HG03196 (cell line): ENCODE measurements at regions not wholly inside any gene's neighbourhood (a gene's known extent, or its start where the extent isn't known, plus 50 kb on each side); places are given as distances from the start of the nearest gene placed in this dataset.

Source experiments
- ATAC-seq: cut with Tn5 transposase; IDR thresholded peaks from one replicate; pipeline ENCODE4 v1.9.1; 2021; ENCODE audit not compliant: unreplicated experiment

DNA sequence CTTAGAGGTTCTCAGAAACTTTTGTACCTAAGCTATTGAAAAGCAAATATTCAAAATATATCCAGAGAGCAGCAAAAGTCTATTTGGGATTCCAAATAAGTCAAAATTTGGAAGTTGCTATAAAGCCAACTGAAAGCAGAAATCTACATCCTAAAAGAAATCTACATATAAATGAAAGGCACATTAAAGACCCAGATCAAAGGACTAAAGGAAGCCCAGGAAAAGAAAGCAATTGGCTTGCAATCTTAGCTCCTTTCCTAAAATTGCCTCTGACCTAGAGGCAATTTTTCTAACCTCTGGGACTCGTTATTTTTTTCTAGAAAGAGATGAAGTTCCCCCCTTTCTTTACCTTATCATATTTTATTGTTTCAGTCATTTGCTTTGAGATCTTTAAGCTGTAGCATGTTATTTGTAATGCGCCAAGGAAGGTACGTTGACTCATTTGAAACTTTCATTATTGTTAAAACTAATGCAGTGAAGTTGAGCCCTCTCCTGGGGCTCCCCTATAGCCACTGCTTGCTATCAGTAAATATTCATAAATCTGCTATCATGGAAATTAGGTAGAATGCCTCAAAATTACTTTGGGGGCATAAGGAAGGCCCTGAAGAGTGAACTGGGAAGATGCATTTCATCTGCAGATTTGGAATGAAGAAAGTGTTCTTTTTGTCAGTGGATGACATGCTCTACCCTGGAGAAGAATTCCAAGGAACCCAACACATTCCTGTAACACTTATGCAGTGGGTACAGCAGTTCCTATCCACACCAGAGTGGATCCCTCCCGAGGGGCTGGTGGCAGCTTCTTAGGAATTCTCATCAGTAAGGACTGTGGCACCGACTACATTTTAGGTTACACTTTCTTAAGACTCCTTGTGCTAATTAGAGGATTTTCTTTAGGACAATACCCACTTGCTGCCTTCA is 177.8 kb upstream of the IGFBP7 start:
- no peak for ATAC-seq

DNA sequence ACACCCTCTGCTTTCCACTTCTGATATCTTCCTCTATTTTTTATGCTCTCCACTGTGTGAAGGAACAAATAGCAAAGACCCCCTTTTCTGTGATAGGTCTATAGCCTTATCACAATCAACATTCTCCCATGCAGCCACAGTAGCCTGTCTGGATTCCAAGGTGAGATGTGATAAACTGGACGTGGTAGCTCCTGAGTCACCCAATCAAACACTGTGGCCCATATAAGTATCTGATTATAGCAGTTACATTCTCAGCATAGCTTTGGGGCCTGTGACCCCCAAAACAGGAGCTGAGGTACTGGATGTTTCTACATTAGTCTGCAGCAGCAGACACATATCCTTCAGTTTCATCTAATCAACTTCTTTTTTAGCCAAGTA is 172.7 kb upstream of the IGFBP7 start:
- no peak for ATAC-seq

DNA sequence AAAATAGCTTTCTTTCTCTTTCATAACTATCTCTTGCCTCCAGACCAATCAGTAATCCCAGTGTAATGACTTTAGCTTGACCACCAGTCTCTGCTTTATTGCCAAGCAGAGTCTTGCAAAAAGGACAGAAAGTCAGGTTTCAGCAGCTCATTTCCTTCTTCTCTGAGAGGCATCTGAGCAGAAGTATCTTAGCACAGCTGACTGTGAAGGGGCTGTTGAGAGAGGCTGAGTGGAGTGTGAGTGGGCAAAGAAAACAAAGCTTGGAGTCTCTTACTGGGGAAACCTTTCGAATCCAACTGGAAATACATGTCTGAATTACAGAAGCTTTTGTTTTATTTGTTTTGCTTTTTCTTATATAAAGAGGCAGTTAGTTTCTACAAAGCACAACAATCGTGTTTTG is 170.3 kb upstream of the IGFBP7 start:
- ATAC-seq: no peak

DNA sequence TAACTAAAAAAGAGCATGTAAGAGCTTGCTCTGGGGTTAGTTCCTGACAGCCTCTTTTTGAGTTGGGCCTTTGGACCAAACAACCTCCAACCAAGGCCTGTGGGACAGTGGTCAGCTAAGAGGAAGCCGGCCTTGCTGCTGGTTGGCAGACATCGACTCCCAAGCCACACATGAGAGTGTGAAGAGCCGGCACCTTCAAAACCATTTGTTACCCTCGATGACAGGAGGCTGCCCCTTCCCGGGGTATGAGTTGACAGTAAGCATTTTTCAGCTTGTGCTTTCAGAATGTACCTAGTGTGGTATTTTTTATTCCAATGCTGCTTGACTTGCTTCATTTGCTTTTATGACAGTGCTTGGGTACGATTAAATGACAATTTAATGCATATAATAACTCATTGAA is 168.6 kb upstream of the IGFBP7 start:
- no peak for ATAC-seq

DNA sequence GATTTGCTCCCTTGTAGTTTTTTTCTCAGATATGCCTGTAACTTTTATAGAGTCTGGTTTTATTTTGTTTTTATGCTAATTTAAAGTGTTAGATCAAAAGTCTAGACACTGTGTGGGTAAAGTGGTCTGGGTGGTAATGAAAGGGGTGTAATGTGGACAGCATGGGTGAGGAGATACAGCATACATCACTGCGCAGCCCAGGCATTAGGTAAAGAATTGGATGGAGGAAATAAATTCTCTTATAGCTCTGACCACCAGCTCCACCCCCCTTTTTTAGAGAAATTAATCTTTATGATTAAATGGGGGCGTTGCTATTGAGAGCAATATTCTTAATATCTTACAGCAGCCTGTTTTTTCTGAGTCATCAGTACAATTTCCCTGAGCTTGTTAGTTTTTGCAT is 163.9 kb upstream of the IGFBP7 start:
- ATAC-seq: no peak

DNA sequence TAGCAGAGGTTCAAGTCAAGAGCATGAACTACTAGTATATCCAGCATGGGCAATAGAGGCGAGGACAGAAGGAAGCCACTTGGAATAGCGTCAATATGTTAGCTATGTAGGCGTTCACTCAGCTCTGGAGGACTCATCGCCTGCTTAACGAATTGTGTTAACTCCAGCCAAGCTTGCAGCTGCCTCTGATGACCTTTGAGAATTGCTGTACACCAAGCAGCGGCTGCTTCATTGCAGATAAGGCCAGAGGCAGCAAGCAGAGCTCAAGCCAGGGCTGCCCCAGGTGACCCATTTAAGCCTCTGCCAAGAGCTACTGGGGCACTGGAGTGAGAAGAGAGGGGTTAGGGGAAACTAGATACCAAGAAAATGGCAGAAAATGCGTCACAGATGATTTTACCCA is 160.2 kb upstream of the IGFBP7 start:
- ATAC-seq: no peak

DNA sequence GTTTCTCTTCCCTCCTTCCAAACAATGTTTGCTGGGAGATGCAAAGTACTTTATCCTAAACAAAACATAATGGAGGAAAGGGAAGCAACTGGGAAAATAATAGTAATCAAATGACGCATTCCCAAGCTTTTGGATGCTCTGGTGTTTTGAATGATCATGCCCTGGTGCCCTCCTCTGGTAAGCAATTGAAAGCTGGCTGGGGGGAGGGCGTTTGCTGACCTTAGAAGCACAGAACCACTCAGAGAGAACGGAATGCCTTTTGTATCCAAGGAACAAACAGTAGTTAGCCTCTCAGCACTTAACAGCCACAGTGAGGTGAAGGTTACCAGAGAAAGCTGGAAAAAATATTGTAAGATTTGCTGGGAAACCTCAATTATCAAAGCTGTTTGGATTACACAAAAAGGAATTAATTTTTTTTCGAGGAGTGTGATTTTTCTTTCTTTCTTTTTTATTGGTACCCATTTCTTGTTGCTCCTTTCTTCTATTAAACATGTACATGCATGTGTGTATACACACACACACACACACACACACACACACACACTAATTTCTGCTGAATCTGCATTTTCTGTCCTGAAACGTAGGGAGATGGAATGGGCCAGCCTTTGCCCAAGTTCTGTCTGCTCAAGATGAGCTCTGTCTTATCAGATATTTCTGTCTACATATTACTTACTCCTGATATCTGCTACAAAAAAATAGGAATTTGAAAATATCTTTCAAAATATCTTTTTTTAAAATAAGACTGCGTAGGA is 155.8 kb upstream of the IGFBP7 start:
- no peak for ATAC-seq

DNA sequence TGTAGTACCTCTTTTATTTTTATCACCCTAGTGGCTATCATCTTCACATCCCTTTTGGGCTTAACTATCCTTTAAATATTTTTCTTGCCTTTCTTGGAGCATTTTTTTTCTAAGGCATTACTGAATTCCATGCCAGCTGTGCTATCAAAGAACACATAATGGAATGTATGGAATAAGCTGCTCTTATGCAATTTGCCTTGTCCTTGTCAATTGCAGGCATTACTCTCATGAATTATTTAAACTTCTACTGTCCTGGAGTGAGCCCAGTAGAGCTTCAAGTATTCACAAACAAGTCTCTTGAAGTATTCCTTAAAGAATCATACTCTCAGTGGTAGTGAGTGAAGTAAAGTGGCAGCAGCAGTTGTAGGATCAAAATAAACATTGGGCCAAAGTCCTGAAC is 144.6 kb upstream of the IGFBP7 start:
- no peak for ATAC-seq

DNA sequence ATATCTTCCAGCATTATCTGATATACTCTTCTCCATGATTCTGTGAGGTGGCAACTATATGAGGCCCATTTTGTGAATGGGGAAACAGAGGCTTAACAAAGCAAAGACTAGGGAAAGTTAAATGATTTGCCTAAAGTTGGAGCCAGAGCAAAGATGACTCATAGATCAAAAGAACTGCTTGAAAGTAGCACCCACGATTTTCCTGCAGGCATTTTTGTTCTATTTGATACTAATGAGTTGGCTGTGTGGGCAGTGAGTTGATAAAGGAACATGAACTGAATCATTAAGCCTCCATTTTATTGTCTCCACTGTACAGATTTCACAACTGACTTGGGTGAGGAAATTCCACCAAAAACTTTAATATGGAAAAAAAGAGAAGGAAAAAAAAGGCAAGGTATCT is 138.9 kb upstream of the IGFBP7 start:
- no peak for ATAC-seq

DNA sequence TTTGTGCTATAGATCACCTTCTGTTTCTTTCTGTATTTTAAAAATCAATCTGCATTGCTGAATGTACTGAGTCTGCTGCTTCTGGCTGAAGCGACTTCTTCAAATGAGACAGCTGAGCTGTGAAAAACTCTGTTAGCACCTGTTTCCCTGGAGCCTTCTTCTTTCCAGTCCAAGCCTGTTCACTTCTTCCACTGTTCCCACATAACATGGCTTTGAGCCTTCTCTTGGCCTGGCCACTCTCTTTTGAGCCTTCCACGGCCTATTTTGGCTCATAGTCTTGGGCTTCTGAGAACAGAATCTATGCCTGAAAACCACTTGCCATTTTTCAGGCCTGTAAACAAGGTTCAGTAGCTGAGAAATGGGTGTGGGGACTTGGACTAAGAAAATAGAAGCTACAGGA is 132.9 kb upstream of the IGFBP7 start:
- no peak for ATAC-seq

DNA sequence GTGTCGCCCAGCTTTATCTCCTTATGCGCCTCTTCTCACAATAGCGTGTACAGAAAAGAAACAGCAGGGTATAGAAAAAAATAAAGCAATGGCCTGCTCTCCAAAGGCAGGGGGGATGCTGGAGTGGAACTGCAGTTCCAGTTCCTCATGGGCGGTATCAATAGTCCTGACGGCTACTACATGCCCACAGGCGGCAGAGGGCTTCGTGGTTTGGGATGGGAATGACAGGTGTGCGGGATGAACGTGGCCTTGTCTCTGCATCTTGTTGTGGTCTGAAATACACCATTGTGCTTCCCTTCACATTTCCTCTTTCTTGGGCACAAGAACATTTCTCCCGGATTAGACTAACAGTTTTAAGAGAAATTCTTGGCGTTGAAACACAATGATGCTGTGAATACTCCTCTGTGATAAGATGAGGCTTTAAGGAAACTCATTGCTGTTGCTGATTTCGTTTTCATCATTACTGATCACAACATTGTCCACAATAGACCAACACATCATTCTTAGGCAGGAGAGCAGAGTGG is 124.1 kb upstream of the IGFBP7 start:
- no peak for ATAC-seq

DNA sequence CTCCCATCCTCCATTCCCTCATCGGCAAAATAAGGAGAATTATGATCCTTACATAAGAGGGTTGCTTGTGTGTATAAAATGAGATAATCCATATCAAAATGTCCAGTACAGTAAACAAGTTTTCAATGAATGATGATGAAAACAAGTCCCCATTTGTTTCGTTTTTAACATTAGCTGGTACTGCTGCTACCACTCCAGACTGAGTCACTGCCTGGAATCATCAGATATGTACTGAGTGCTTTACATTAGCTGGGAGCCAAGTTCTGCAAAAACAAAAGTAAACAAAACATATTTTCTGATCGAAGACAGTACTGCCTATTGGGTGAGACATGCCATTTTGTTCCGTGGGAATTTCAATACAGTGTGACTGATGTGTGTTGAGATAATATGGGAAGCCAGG is 123.2 kb upstream of the IGFBP7 start:
- ATAC-seq: no peak

DNA sequence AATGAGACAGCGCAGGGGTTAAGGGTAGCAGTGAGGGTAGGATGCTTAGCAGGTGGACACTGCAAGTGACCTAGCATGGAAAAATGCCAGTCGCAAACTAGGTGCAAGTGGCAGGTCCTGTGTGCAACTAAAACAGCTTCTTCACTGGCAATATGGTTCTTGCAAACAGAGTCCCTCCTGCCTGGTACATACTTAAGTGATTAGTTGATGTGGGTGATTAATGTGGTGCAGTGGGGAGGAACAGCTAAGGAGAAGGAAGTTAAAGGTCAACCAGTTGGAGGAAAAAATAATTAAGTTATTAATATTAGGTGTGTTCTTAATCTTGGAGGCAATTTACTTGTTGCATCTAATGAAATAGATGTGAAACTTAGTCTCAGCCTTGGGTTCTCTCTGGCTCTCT is 121.6 kb upstream of the IGFBP7 start:
- no peak for ATAC-seq

DNA sequence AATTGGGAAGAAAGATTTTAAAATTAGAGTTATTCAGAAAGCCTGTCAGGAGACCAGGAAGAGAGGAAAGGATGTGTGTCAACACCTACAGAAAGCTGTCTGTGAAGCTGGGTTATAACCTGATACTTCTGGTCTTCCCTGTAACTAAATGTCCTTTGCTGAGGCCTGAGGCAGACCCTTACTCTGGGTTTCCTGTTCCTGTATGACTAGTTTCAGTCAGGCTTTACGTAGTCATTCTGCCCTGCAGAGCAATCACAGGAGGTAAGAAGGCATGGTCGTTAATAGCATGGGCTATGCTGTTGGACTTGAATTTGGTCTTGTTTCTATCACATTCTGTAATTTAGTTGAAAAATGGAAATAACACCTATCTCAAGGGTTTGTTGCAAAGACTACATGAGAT is 110.5 kb upstream of the IGFBP7 start:
- ATAC-seq: no peak

DNA sequence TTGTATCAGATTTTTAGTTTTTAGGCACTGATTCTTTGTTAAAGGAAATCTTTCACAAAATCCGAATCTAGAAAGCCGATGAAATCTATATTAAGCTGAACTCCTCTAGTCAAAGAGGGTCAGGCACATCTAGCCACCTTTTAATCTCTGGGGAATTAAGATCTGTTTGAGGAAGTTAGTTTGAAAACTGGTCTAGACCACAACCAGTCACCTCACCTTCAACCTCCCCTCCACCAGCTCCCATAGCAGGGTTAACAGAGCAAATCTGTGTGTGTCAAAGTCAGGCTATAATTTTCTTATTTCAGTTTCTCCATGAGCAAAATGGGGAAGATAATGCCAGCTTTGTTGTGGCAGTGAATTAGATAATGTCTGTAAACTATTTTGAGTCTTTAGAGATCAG is 110.0 kb upstream of the IGFBP7 start:
- no peak for ATAC-seq

DNA sequence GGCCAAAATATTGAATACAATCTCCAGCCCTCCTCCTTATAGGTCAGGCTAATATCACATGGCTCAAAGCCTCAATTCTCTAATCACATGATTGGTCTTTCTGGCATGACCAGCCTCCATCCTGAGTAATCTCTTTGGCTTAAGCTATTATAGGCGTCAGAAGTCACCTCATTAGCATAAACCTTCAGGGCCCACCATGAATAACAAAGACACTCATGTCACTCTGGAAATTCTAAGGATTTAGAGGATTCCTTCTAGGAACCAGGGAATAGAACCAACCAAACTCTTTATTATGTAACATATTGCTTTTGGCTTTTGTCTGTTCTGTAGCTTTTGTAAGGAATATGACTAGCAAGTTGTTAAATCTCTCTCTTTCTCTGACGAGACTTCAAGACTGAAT is 109.2 kb upstream of the IGFBP7 start:
- no peak for ATAC-seq

DNA sequence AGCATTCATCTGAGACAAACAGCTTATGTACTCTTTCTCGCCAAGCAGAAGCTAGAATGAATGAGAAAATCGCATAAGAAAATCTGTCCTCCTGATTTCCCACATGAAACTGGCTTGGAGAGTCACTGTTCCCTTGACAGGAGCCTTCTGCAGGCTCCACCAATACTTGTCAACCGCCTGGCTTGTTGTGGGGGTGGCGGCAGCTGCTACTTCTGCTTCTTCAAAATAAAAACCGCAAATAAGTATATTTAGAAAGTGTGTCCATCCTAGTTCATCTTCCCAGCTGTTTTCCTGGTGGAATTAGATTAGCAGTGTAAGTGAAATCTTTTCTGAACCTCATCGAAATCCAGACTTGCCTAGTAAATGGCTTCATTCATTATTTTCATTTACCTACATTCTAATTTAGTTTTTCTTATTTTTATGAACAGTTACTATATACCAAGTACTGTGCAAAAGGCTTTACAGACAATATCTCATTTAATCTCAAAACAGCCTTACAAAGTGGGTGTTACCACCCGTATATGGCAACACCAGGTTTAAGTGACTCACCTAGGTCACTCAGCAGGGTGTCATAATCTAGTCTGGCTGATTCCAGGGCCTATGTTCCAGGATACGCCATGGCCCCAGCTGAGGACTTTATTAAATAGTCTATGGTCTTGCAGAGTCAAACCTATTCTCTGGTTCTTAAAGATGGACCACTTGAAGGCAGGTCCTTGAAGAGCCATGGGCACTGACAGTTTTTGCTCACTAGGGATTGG is 104.6 kb upstream of the IGFBP7 start:
- no peak for ATAC-seq

DNA sequence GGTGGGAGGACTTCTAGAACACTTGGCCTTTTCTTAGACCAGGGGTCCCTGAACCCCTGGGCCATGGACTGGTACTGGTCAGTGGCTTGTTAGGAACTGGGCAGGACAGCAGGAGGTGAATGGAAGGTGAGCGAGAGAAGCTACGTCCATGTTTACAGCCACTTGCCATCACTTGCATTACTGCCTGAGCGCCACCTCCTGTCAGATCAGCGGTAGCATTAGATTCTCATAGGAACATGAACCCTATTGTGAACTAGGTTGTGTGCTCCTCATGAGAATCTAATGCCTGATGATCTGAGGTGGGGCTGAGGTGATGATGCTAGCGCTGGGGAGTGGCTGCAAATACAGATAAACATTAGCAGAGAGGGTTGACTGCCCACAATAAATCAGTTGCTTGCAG is 100.9 kb upstream of the IGFBP7 start:
- no peak for ATAC-seq

DNA sequence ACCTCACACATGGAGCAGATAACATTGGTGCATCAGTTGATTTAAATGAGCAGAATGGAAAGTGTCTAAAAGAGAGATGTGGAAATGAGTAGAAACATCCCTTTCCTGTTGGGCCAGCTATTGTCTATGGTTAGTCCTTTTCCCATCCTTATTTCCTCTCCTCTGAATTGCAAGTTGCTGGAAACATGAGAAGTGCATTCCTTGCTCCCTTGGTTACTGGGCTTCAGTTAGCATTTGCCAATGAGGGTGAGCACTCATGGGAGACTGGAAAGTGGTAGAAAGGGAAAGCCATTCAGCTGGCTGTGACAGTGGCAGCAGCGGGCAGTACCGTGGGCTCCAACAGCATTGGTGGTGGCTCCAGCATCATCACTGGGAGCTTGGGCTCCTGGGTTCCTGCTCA is 96.0 kb upstream of the IGFBP7 start:
- ATAC-seq: no peak

DNA sequence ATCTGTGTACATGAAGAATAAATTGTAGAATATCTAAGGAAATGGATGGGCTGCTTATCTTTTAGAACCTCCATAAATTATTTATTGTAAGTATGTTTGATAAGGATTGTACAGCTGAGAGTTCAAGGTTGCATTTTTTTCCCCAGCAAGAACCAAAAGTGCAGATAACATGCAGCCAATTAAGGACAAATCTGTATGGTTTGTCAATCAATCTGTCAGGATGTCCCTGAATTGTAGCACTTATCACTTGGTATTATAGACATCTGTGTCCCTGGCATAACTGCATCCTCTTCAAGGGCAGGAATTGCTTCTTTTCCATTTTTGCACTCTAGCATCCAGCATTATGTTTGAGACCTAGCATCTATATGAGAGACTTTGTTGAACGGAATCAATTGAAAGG is 95.4 kb upstream of the IGFBP7 start:
- no peak for ATAC-seq

DNA sequence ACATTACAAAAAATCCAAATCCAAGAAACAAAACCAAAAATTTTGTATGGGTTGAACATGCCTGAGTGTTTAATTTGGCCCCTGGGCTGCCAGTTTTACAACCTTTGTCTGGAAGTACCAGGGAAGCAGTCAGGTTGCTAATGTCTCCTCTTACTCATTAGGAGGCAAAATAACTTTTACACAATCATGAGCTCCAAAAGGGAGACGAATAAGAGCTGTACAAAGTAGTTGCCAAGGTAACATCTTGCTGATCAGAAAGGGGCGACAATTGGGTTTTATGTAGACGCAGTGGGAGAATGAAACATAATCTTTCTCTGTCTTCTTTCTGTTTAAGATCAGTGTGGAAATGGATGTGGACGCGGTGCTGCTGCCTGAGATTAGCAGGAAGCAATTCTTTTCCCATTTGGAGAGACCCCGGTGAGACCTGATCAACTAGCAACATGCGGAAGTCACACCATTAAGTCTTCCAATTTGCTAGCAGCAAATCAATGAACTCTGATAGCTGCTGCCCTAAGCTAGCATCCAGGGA is 90.7 kb upstream of the IGFBP7 start:
- no peak for ATAC-seq
